MM.1S (cell line): ENCODE measurements at regions not wholly inside any gene's neighbourhood (a gene's known extent, or its start where the extent isn't known, plus 50 kb on each side); places are given as distances from the start of the nearest gene placed in this dataset.

ENCODE experiments used
- DNase-seq: peaks from one replicate; pipeline ENCODE4 v3.0.0-alpha.2; 2015
- H2AFZ ChIP-seq: fragments of 300-600 bp; sonication (generic); 2 replicates; pipeline ENCODE4 v1.6.0; 2016; ENCODE audit warnings: antibody characterized with exemption, low read length
- H3F3A ChIP-seq: fragments of 300-600 bp; sonication (generic); 2 replicates; pipeline ENCODE4 v1.6.1; 2016; ENCODE audit warnings: mild to moderate bottlenecking, antibody characterized with exemption, low read length, moderate library complexity, mixed read lengths; ENCODE audit not compliant: insufficient read depth
- H3K27ac ChIP-seq: fragments of 300-600 bp; sonication (generic); 2 replicates; pipeline ENCODE4 v1.5.1; 2016; ENCODE audit warnings: mild to moderate bottlenecking, low read length
- H3K27me3 ChIP-seq: fragments of 300-600 bp; sonication (generic); replicated peaks from 2 replicates; pipeline ENCODE4 v1.6.0; 2016; ENCODE audit warnings: low read length; ENCODE audit not compliant: insufficient read depth
- H3K36me3 ChIP-seq: fragments of 300-600 bp; sonication (generic); replicated peaks from 2 replicates; pipeline ENCODE4 v1.6.1; 2016; ENCODE audit warnings: mild to moderate bottlenecking, low read length, mixed read lengths; ENCODE audit not compliant: insufficient read depth
- H3K4me1 ChIP-seq: fragments of 300-600 bp; sonication (generic); 2 replicates; pipeline ENCODE4 v1.6.1; 2016; ENCODE audit warnings: low read length, mixed read lengths
- H3K4me2 ChIP-seq: fragments of 300-600 bp; sonication (generic); 2 replicates; pipeline ENCODE4 v1.6.0; 2016; ENCODE audit warnings: low read depth, low read length
- H3K4me3 ChIP-seq: fragments of 300-600 bp; sonication (generic); 2 replicates; pipeline ENCODE4 v1.5.1; 2016; ENCODE audit warnings: low read length, mixed read lengths
- H3K79me2 ChIP-seq: fragments of 300-600 bp; sonication (generic); 2 replicates; pipeline ENCODE4 v1.6.1; 2016; ENCODE audit warnings: mixed run types, low read length, mixed read lengths
- H3K9ac ChIP-seq: fragments of 300-600 bp; sonication (generic); 2 replicates; pipeline ENCODE4 v1.6.1; 2016; ENCODE audit warnings: low read length, mixed read lengths
- H3K9me2 ChIP-seq: fragments of 300-600 bp; sonication (generic); replicated peaks from 2 replicates; pipeline ENCODE4 v1.6.1; 2016; ENCODE audit warnings: mild to moderate bottlenecking, low read length, mixed read lengths; ENCODE audit not compliant: insufficient read depth
- H3K9me3 ChIP-seq: fragments of 300-600 bp; sonication (generic); replicated peaks from 2 replicates; pipeline ENCODE4 v1.6.1; 2016; ENCODE audit warnings: mild to moderate bottlenecking, low read length, mixed read lengths; ENCODE audit not compliant: insufficient read depth
- H4K20me1 ChIP-seq: fragments of 300-600 bp; sonication (generic); 2 replicates; pipeline ENCODE4 v1.6.1; 2016; ENCODE audit warnings: mild to moderate bottlenecking, low read length, moderate library complexity, mixed read lengths; ENCODE audit not compliant: insufficient read depth
- CTCF ChIP-seq: fragments of 300-600 bp; sonication (generic); IDR thresholded peaks from 2 replicates; pipeline ENCODE4 v1.5.1; 2016; ENCODE audit warnings: antibody characterized with exemption, low read length, mixed read lengths
- EZH2 ChIP-seq: fragments of 300-600 bp; sonication (generic); optimal IDR thresholded peaks from 2 replicates; pipeline ENCODE3; 2017; ENCODE audit warnings: low read depth, mild to moderate bottlenecking, antibody characterized with exemption, low read length, mixed read lengths
- EZH2phosphoT487 ChIP-seq: fragments of 300-600 bp; sonication (generic); IDR thresholded peaks from 2 replicates; pipeline ENCODE4 v1.6.1; 2018; ENCODE audit warnings: antibody characterized with exemption, low read length

- Histone ChIP-seq H4K20me1 (no peaks in the 10 kb centered on the region), H3K4me1 (no peaks in the 10 kb centered on the region), H3K9me2 (no peaks in the 10 kb centered on the region), H2AFZ (no peak overlapping the region), H3K27ac (no peak overlapping the region), H3K79me2 (no peaks in the 10 kb centered on the region), H3F3A (no peaks in the 10 kb centered on the region), H3K9ac (no peak overlapping the region), H3K4me3 (no peak overlapping the region), H3K4me2 (no peak overlapping the region), H3K27me3 (no peaks in the 10 kb centered on the region), H3K36me3 (no peaks in the 10 kb centered on the region), H3K9me3 (no peaks in the 10 kb centered on the region)
- no peak for DNase-seq
- TF ChIP-seq EZH2phosphoT487 (no peak), CTCF (no peak), EZH2 (no peak)
These were observed 176.3 kb upstream of the LRP1B start for GRCh38 chr2:142307086-142307485.

GRCh38 chr2:142306131-142306530 is 175.3 kb upstream of the LRP1B start:
- H4K20me1 ChIP-seq, result no peaks in the 10 kb centered on the region
- no peaks in the 10 kb centered on the region for H3K9me3 ChIP-seq
- no peak overlapping the region for H3K4me2 ChIP-seq
- no peak overlapping the region for H3K4me3 ChIP-seq
- no peaks in the 10 kb centered on the region for H3K9me2 ChIP-seq
- DNase-seq, result no peak
- TF ChIP-seq EZH2 (no peak), CTCF (no peak), EZH2phosphoT487 (no peak)
- H3F3A ChIP-seq, result no peaks in the 10 kb centered on the region
- no peak overlapping the region for H2AFZ ChIP-seq
- H3K36me3 ChIP-seq, result no peaks in the 10 kb centered on the region
- H3K79me2 ChIP-seq, result no peaks in the 10 kb centered on the region
- no peaks in the 10 kb centered on the region for H3K27me3 ChIP-seq
- H3K4me1 ChIP-seq, result no peaks in the 10 kb centered on the region
- H3K9ac ChIP-seq, result no peak overlapping the region
- no peak overlapping the region for H3K27ac ChIP-seq

- Histone ChIP-seq H3K27me3 (no peaks in the 10 kb centered on the region), H3K9ac (no peak overlapping the region), H3K4me3 (no peak overlapping the region), H3F3A (no peaks in the 10 kb centered on the region), H3K4me2 (no peak overlapping the region), H3K36me3 (no peaks in the 10 kb centered on the region), H2AFZ (no peak overlapping the region), H3K9me2 (no peaks in the 10 kb centered on the region), H3K79me2 (no peaks in the 10 kb centered on the region), H4K20me1 (no peaks in the 10 kb centered on the region), H3K4me1 (no peaks in the 10 kb centered on the region), H3K27ac (no peak overlapping the region), H3K9me3 (no peaks in the 10 kb centered on the region)
- TF ChIP-seq EZH2, result no peak
- TF ChIP-seq EZH2phosphoT487, result no peak
- TF ChIP-seq CTCF, result no peak
- DNase-seq, result no peak
These were observed 169.7 kb upstream of the LRP1B start for GRCh38 chr2:142300517-142300916.
